ENCODE measurements at regions not wholly inside any gene's neighbourhood (a gene's known extent, or its start where the extent isn't known, plus 50 kb on each side); places are given as distances from the start of the nearest gene placed in this dataset.
"Not testable (repeated sequence)": the region's sequence is repeated elsewhere in the genome, so short reads cannot be mapped to it uniquely, and the experiment has no call there.

GRCh38 chr3:71951842-71952241, 166.9 kb upstream of the PROK2 start:
- no peak overlapping the region for H3K4me3 Mint-ChIP-seq

GRCh38 chr3:71951361-71951760, 166.4 kb upstream of the PROK2 start:
- H3K27ac Mint-ChIP-seq, result no peak overlapping the region
- H3K4me3 ChIP-seq (ENCODE audit: low read depth, low read length), result no peak overlapping the region
- ATAC-seq (ENCODE audit: low read depth in 2 of 2), result no peak
- no peaks in the 10 kb centered on the region for H3K36me3 Mint-ChIP-seq
- H3K4me1 Mint-ChIP-seq, result peaks cover 0 to 4% (median 0%) of the 10 kb centered on the region in 4 donors
- no peak overlapping the region for H3K4me3 Mint-ChIP-seq
- H3K27me3 ChIP-seq (ENCODE audit: control insufficient read depth, insufficient read depth, low read length), result no peaks in the 10 kb centered on the region
- H3K4me1 ChIP-seq (ENCODE audit: control insufficient read depth, insufficient read depth, low read length, poor library complexity, severe bottlenecking), result no peaks in the 10 kb centered on the region
- peaks cover 5% of the 10 kb centered on the region for H3K27me3 Mint-ChIP-seq
- no peak overlapping the region for H3K27ac ChIP-seq (ENCODE audit: insufficient read depth, low read length, poor library complexity, severe bottlenecking)
- H3K9me3 ChIP-seq (ENCODE audit: control insufficient read depth in 2 of 2, low read length in 2 of 2), result no peaks in the 10 kb centered on the region
- H3K9me3 Mint-ChIP-seq, result peaks cover 0 to 1% (median 0%) of the 10 kb centered on the region in 7 donors
- no peaks in the 10 kb centered on the region for H3K36me3 ChIP-seq (ENCODE audit: control insufficient read depth, insufficient read depth, low read length)
- DNase-seq, result no peak

More at GRCh38 chr3:71951842-71952241, 166.9 kb upstream of the PROK2 start:
- H3K27ac Mint-ChIP-seq, result no peak overlapping the region
- H3K27ac ChIP-seq (ENCODE audit: insufficient read depth, low read length, poor library complexity, severe bottlenecking), result no peak overlapping the region
- H3K36me3 Mint-ChIP-seq, result no peaks in the 10 kb centered on the region
- no peak overlapping the region for H3K4me3 ChIP-seq (ENCODE audit: low read depth, low read length)
- no peaks in the 10 kb centered on the region for H3K27me3 ChIP-seq (ENCODE audit: control insufficient read depth, insufficient read depth, low read length)
- peaks cover 0 to 4% (median 0%) of the 10 kb centered on the region in 4 donors for H3K4me1 Mint-ChIP-seq
- ATAC-seq (ENCODE audit: low read depth in 2 of 2) (no peak), DNase-seq (no peak)
- H3K9me3 ChIP-seq (ENCODE audit: control insufficient read depth in 2 of 2, low read length in 2 of 2), result no peaks in the 10 kb centered on the region
- H3K4me1 ChIP-seq (ENCODE audit: control insufficient read depth, insufficient read depth, low read length, poor library complexity, severe bottlenecking), result no peaks in the 10 kb centered on the region
- H3K9me3 Mint-ChIP-seq, result no peaks in the 10 kb centered on the region
- H3K36me3 ChIP-seq (ENCODE audit: control insufficient read depth, insufficient read depth, low read length), result no peaks in the 10 kb centered on the region
- peaks cover 3% of the 10 kb centered on the region for H3K27me3 Mint-ChIP-seq

GRCh38 chr3:71949442-71949841, 164.5 kb upstream of the PROK2 start:
- Mint-ChIP-seq H3K9me3 (peaks cover 0 to 3% (median 0%) of the 10 kb centered on the region in 7 donors), H3K27ac (no peak overlapping the region), H3K4me3 (no peak overlapping the region), H3K4me1 (no peaks in the 10 kb centered on the region), H3K36me3 (no peaks in the 10 kb centered on the region), H3K27me3 (peaks cover 5% of the 10 kb centered on the region)
- Histone ChIP-seq H3K27me3 (ENCODE audit: control insufficient read depth, insufficient read depth, low read length) (no peaks in the 10 kb centered on the region), H3K36me3 (ENCODE audit: control insufficient read depth, insufficient read depth, low read length) (no peaks in the 10 kb centered on the region), H3K4me1 (ENCODE audit: control insufficient read depth, insufficient read depth, low read length, poor library complexity, severe bottlenecking) (no peaks in the 10 kb centered on the region), H3K27ac (ENCODE audit: insufficient read depth, low read length, poor library complexity, severe bottlenecking) (no peak overlapping the region), H3K4me3 (ENCODE audit: low read depth, low read length) (no peak overlapping the region), H3K9me3 (ENCODE audit: control insufficient read depth in 2 of 2, low read length in 2 of 2) (no peaks in the 10 kb centered on the region)
- ATAC-seq (ENCODE audit: low read depth in 2 of 2) (no peak), DNase-seq (no peak)

GRCh38 chr3:71944482-71945065, 159.6 kb upstream of the PROK2 start:
- ATAC-seq (ENCODE audit: low read depth in 2 of 2), result no peak

GRCh38 chr3:71942432-71943187, 157.7 kb upstream of the PROK2 start:
- Mint-ChIP-seq H3K27ac (no peak overlapping the region), H3K4me1 (no peaks in the 10 kb centered on the region), H3K27me3 (peaks cover 13% of the 10 kb centered on the region), H3K9me3 (peaks cover 0 to 3% (median 1%) of the 10 kb centered on the region in 7 donors), H3K36me3 (no peaks in the 10 kb centered on the region), H3K4me3 (no peak overlapping the region)
- H3K4me1 ChIP-seq (ENCODE audit: control insufficient read depth, insufficient read depth, low read length, poor library complexity, severe bottlenecking), result no peaks in the 10 kb centered on the region
- H3K9me3 ChIP-seq (ENCODE audit: control insufficient read depth in 2 of 2, low read length in 2 of 2), result no peaks in the 10 kb centered on the region
- no peak overlapping the region for H3K27ac ChIP-seq (ENCODE audit: insufficient read depth, low read length, poor library complexity, severe bottlenecking)
- ATAC-seq (ENCODE audit: low read depth in 2 of 2) (no peak), DNase-seq (no peak)
- no peak overlapping the region for H3K4me3 ChIP-seq (ENCODE audit: low read depth, low read length)
- H3K27me3 ChIP-seq (ENCODE audit: control insufficient read depth, insufficient read depth, low read length), result no peaks in the 10 kb centered on the region
- no peaks in the 10 kb centered on the region for H3K36me3 ChIP-seq (ENCODE audit: control insufficient read depth, insufficient read depth, low read length)

More at GRCh38 chr3:71944482-71945065, 159.6 kb upstream of the PROK2 start:
- no peaks in the 10 kb centered on the region for H3K9me3 ChIP-seq (ENCODE audit: control insufficient read depth in 2 of 2, low read length in 2 of 2)
- H3K36me3 Mint-ChIP-seq, result no peaks in the 10 kb centered on the region
- no peak overlapping the region for H3K27ac ChIP-seq (ENCODE audit: insufficient read depth, low read length, poor library complexity, severe bottlenecking)
- no peak for DNase-seq
- H3K27me3 ChIP-seq (ENCODE audit: control insufficient read depth, insufficient read depth, low read length), result no peaks in the 10 kb centered on the region
- peaks cover 13% of the 10 kb centered on the region for H3K27me3 Mint-ChIP-seq
- H3K27ac Mint-ChIP-seq, result no peak overlapping the region
- H3K4me1 ChIP-seq (ENCODE audit: control insufficient read depth, insufficient read depth, low read length, poor library complexity, severe bottlenecking), result no peaks in the 10 kb centered on the region
- no peak overlapping the region for H3K4me3 Mint-ChIP-seq
- H3K9me3 Mint-ChIP-seq, result peaks cover 0 to 3% (median 1%) of the 10 kb centered on the region in 7 donors
- H3K4me3 ChIP-seq (ENCODE audit: low read depth, low read length), result no peak overlapping the region
- no peaks in the 10 kb centered on the region for H3K36me3 ChIP-seq (ENCODE audit: control insufficient read depth, insufficient read depth, low read length)
- no peaks in the 10 kb centered on the region for H3K4me1 Mint-ChIP-seq

GRCh38 chr3:71940486-71940885, 155.5 kb upstream of the PROK2 start:
- peaks cover 8% of the 10 kb centered on the region for H3K27me3 Mint-ChIP-seq
- no peak for DNase-seq
- H3K27me3 ChIP-seq (ENCODE audit: control insufficient read depth, insufficient read depth, low read length), result no peaks in the 10 kb centered on the region
- no peak overlapping the region for H3K27ac ChIP-seq (ENCODE audit: insufficient read depth, low read length, poor library complexity, severe bottlenecking)
- H3K4me1 Mint-ChIP-seq, result no peaks in the 10 kb centered on the region
- H3K4me1 ChIP-seq (ENCODE audit: control insufficient read depth, insufficient read depth, low read length, poor library complexity, severe bottlenecking), result no peaks in the 10 kb centered on the region
- no peaks in the 10 kb centered on the region for H3K9me3 ChIP-seq (ENCODE audit: control insufficient read depth in 2 of 2, low read length in 2 of 2)
- H3K9me3 Mint-ChIP-seq, result peaks cover 0 to 3% (median 1%) of the 10 kb centered on the region in 7 donors
- H3K36me3 Mint-ChIP-seq, result no peaks in the 10 kb centered on the region
- H3K36me3 ChIP-seq (ENCODE audit: control insufficient read depth, insufficient read depth, low read length), result no peaks in the 10 kb centered on the region
- H3K4me3 Mint-ChIP-seq, result no peak overlapping the region
- no peak for ATAC-seq (ENCODE audit: low read depth in 2 of 2)
- no peak overlapping the region for H3K4me3 ChIP-seq (ENCODE audit: low read depth, low read length)
- H3K27ac Mint-ChIP-seq, result no peak overlapping the region

- not testable (repeated sequence) for H3K27me3 Mint-ChIP-seq; H3K9me3 ChIP-seq (ENCODE audit: control insufficient read depth in 2 of 2, low read length in 2 of 2); H3K4me1 ChIP-seq (ENCODE audit: control insufficient read depth, insufficient read depth, low read length, poor library complexity, severe bottlenecking); H3K27ac Mint-ChIP-seq; H3K9me3 Mint-ChIP-seq; H3K4me1 Mint-ChIP-seq; H3K4me3 ChIP-seq (ENCODE audit: low read depth, low read length); H3K4me3 Mint-ChIP-seq; H3K36me3 Mint-ChIP-seq; ATAC-seq (ENCODE audit: low read depth in 2 of 2); H3K27me3 ChIP-seq (ENCODE audit: control insufficient read depth, insufficient read depth, low read length); H3K27ac ChIP-seq (ENCODE audit: insufficient read depth, low read length, poor library complexity, severe bottlenecking); DNase-seq; H3K36me3 ChIP-seq (ENCODE audit: control insufficient read depth, insufficient read depth, low read length)
Observed at GRCh38 chr3:71938081-71938480, 153.1 kb upstream of the PROK2 start.

- H3K36me3 ChIP-seq (ENCODE audit: control insufficient read depth, insufficient read depth, low read length), result no peaks in the 10 kb centered on the region
- no peaks in the 10 kb centered on the region for H3K4me1 Mint-ChIP-seq
- peaks cover 0 to 2% (median 0%) of the 10 kb centered on the region in 7 donors for H3K9me3 Mint-ChIP-seq
- ATAC-seq (ENCODE audit: low read depth in 2 of 2) (no peak), DNase-seq (no peak)
- peaks cover 8% of the 10 kb centered on the region for H3K27me3 Mint-ChIP-seq
- H3K4me3 Mint-ChIP-seq, result no peak overlapping the region
- no peaks in the 10 kb centered on the region for H3K9me3 ChIP-seq (ENCODE audit: control insufficient read depth in 2 of 2, low read length in 2 of 2)
- H3K36me3 Mint-ChIP-seq, result no peaks in the 10 kb centered on the region
- no peak overlapping the region for H3K4me3 ChIP-seq (ENCODE audit: low read depth, low read length)
- no peak overlapping the region for H3K27ac ChIP-seq (ENCODE audit: insufficient read depth, low read length, poor library complexity, severe bottlenecking)
- no peaks in the 10 kb centered on the region for H3K4me1 ChIP-seq (ENCODE audit: control insufficient read depth, insufficient read depth, low read length, poor library complexity, severe bottlenecking)
- peaks cover 3% of the 10 kb centered on the region for H3K27me3 ChIP-seq (ENCODE audit: control insufficient read depth, insufficient read depth, low read length)
- no peak overlapping the region for H3K27ac Mint-ChIP-seq
Observed at GRCh38 chr3:71936681-71937080, 151.7 kb upstream of the PROK2 start.
